NCI-H146 treated with DMSO at 0.1 percent for 48 hours (cell line): ENCODE measurements at regions not wholly inside any gene's neighbourhood (a gene's known extent, or its start where the extent isn't known, plus 50 kb on each side); places are given as distances from the start of the nearest gene placed in this dataset.

Experiments
- DNase-seq: peaks from one replicate; lab custom pipeline; 2025; ENCODE audit not compliant: unreplicated experiment; lab: John Stamatoyannopoulos, UW

- DNase-seq: no peak
These were observed 335.1 kb downstream of the SMARCA1 start for GRCh38 chrX:129188231-129188630.

GRCh38 chrX:129176710-129177109, 346.6 kb downstream of the SMARCA1 start:
- no peak for DNase-seq

GRCh38 chrX:129161108-129161507, 362.2 kb downstream of the SMARCA1 start:
- no peak for DNase-seq

- DNase-seq: no peak
These were observed 364.8 kb downstream of the SMARCA1 start for GRCh38 chrX:129158505-129158904.

GRCh38 chrX:129145840-129146272, 377.4 kb downstream of the SMARCA1 start:
- peak; percentile 9 for DNase-seq

GRCh38 chrX:129145385-129145784, 377.9 kb downstream of the SMARCA1 start:
- no peak for DNase-seq

- no peak for DNase-seq
These were observed 378.9 kb downstream of the SMARCA1 start for GRCh38 chrX:129144172-129145038.

GRCh38 chrX:129139837-129140598, 383.3 kb downstream of the SMARCA1 start:
- DNase-seq: peak; percentile 69

GRCh38 chrX:129125122-129125914, 398.0 kb downstream of the SMARCA1 start:
- no peak for DNase-seq

GRCh38 chrX:129123795-129124194, 399.5 kb downstream of the SMARCA1 start:
- no peak for DNase-seq

GRCh38 chrX:129116676-129117470, 406.4 kb downstream of the SMARCA1 start:
- no peak for DNase-seq

GRCh38 chrX:129115935-129116334, 407.4 kb downstream of the SMARCA1 start:
- DNase-seq: no peak

- peak; percentile 28 for DNase-seq
These were observed 408.2 kb downstream of the SMARCA1 start for GRCh38 chrX:129115104-129115503.

GRCh38 chrX:129111081-129111798, 412.1 kb downstream of the SMARCA1 start:
- DNase-seq: no peak

GRCh38 chrX:129108936-129109335, 414.4 kb downstream of the SMARCA1 start:
- DNase-seq: no peak

GRCh38 chrX:129099207-129099606, 424.1 kb downstream of the SMARCA1 start:
- DNase-seq: no peak

GRCh38 chrX:129097668-129098067, 425.6 kb downstream of the SMARCA1 start:
- no peak for DNase-seq

GRCh38 chrX:129093706-129094105, 429.6 kb downstream of the SMARCA1 start:
- DNase-seq: no peak

GRCh38 chrX:129092757-129093156, 430.5 kb downstream of the SMARCA1 start:
- no peak for DNase-seq

GRCh38 chrX:129092242-129092641, 431.0 kb downstream of the SMARCA1 start:
- no peak for DNase-seq
